Myocyte (in vitro differentiated cells): ENCODE measurements at regions not wholly inside any gene's neighbourhood (a gene's known extent, or its start where the extent isn't known, plus 50 kb on each side); places are given as distances from the start of the nearest gene placed in this dataset.
"Not testable (repeated sequence)": the region's sequence is repeated elsewhere in the genome, so short reads cannot be mapped to it uniquely, and the experiment has no call there.

Source experiments
- DNase-seq: peaks from one replicate; pipeline ENCODE4 v3.0.0-alpha.2; 2012; ENCODE audit warnings: low read depth

GRCh38 chr10:22086730-22087401 lies 83.3 kb upstream of the DNAJC1 start:
- peak; percentile 81 for DNase-seq

- DNase-seq, result not testable (repeated sequence)
Observed at GRCh38 chr10:22079921-22080320, 76.4 kb upstream of the DNAJC1 start.

- no peak for DNase-seq
Observed at GRCh38 chr10:22071332-22071731, 67.8 kb upstream of the DNAJC1 start.

GRCh38 chr10:22067091-22067490 lies 63.6 kb upstream of the DNAJC1 start:
- no peak for DNase-seq

- not testable (repeated sequence) for DNase-seq
Observed at GRCh38 chr10:22060984-22061383, 57.5 kb upstream of the DNAJC1 start.

- no peak for DNase-seq
Observed at GRCh38 chr10:22058201-22058600, 54.7 kb upstream of the DNAJC1 start.

- no peak for DNase-seq
Observed at GRCh38 chr10:22054961-22055360, 51.4 kb upstream of the DNAJC1 start.
